Gastroesophageal sphincter (tissue), 3 donors: ENCODE measurements at regions not wholly inside any gene's neighbourhood (a gene's known extent, or its start where the extent isn't known, plus 50 kb on each side); places are given as distances from the start of the nearest gene placed in this dataset.

ENCODE experiments used
- CTCF ChIP-seq, 4 experiments: fragments of 200-600 bp in 2 of 4; fragments of 450-650 bp in 2 of 4; sonication (generic) in 1 of 4; IDR thresholded peaks; one replicate each; pipeline ENCODE4 v1.5.1; 2017 to 2019; ENCODE audit warnings: antibody characterized with exemption in 4 of 4, mild to moderate bottlenecking in 2 of 4, moderate library complexity in 2 of 4
- POLR2A ChIP-seq, 2 donors: fragments of 450-650 bp; IDR thresholded peaks; one replicate each; pipeline ENCODE4 v1.6.1; 2017; ENCODE audit warnings: antibody characterized with exemption in 2 of 2, mild to moderate bottlenecking in 2 of 2, moderate library complexity in 1 of 2

DNA sequence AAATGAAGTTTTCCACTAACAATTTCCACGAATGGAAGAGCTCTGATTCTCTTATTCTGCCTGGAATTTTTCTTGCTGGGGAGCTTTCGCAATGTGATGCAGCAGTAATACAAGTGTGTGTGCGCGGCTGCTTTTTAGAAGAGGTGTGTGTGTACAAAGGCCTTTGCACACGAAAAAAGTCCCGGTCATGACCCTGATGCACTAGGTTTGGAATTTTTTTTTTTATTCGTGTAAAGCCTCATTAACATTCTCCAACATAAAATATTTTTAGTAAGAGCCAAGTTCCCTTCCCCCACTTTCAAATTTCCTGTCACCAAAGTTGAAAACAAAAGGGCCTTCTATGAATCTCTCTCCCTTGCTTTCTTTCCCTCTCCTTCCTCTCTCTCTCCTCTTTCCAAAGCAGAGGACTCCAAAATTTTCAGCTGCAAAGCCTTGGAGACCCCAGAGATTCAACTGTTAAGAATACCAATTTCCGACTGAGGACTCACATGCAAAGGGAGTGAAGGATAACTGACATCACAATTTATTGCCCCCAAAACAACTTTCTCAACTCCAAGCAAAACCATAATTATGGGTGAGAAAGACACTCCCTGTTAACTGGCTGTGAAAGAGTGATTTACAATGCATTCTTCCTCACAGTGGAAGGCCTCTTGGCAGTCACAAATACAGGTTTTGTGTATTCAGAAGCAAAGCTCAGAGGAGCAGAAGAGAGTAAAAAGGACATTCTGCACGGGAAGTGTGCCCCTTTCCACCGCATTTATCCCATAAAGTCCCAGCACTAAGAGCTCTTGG, 421.2 kb upstream of the JARID2 start:
- TF ChIP-seq CTCF (IDR thresholded peaks at IDR 0.05), result no peak
- no peak for TF ChIP-seq POLR2A (IDR thresholded peaks at IDR 0.05)
